OCI-LY3 (cell line): ENCODE measurements at regions not wholly inside any gene's neighbourhood (a gene's known extent, or its start where the extent isn't known, plus 50 kb on each side); places are given as distances from the start of the nearest gene placed in this dataset.

Source experiments
- EZH2phosphoT487 ChIP-seq: fragments of 200-600 bp; shearing (Covaris generic); IDR thresholded peaks from 2 replicates; pipeline ENCODE4 v1.6.1; 2018; ENCODE audit warnings: antibody characterized with exemption, mixed run types, low read depth
- TF ChIP-seq, protein P1 (sequence below): fragments of 200-600, 300-600 bp; sonication (generic); IDR thresholded peaks from 2 replicates; pipeline ENCODE4 v1.5.1; 2014; ENCODE audit warnings: antibody characterized with exemption, low read length, low read depth

DNA sequence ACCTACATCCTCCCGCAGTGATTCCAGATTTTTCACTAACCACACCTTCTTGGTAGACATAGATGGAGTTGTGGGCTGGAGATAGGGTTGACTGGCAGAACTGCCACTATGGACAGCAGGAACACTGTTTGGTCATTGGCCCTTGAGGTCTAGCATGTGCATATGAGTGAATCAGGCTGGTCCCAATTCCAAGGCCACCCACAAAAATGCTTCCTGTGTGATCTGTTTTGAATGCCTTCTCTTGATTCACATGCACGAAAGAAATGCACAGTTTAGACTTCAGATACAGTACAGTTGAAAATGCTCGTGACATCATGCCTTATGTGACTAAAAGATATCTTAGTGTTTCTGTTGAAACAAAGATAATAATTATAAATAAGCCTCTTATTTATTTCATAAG is 285.8 kb upstream of the SEMA6D start:
- TF ChIP-seq, protein P1, sequence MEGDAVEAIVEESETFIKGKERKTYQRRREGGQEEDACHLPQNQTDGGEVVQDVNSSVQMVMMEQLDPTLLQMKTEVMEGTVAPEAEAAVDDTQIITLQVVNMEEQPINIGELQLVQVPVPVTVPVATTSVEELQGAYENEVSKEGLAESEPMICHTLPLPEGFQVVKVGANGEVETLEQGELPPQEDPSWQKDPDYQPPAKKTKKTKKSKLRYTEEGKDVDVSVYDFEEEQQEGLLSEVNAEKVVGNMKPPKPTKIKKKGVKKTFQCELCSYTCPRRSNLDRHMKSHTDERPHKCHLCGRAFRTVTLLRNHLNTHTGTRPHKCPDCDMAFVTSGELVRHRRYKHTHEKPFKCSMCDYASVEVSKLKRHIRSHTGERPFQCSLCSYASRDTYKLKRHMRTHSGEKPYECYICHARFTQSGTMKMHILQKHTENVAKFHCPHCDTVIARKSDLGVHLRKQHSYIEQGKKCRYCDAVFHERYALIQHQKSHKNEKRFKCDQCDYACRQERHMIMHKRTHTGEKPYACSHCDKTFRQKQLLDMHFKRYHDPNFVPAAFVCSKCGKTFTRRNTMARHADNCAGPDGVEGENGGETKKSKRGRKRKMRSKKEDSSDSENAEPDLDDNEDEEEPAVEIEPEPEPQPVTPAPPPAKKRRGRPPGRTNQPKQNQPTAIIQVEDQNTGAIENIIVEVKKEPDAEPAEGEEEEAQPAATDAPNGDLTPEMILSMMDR = no peak
- no peak for TF ChIP-seq EZH2phosphoT487
